GM21529 (cell line): ENCODE measurements at regions not wholly inside any gene's neighbourhood (a gene's known extent, or its start where the extent isn't known, plus 50 kb on each side); places are given as distances from the start of the nearest gene placed in this dataset.
A peak's percentile ranks its signal among the peaks of the same experiment; 100 is the strongest.
"Not testable (repeated sequence)": the region's sequence is repeated elsewhere in the genome, so short reads cannot be mapped to it uniquely, and the experiment has no call there.

Experiments used
- ATAC-seq: cut with Tn5 transposase; IDR thresholded peaks from one replicate; pipeline ENCODE4 v1.9.1; 2021; ENCODE audit not compliant: unreplicated experiment

DNA sequence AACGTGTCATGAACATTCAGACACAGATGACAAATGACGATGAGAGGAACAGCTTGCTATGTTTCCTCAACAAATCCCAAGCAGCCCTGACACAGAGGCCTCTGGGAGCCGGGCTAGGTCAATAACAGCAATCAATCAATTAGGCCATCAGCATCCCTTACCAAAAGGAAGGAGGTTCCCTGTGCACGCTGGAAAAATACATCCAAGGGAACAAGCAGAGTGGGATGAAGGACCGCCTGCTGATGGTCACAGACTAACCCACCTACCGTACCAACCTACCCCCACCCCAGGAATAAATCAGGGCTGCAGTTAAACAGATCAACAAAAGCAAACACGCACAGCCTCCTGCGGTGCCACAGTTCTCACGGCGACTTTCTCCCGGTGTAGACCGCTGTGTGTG is 265.1 kb upstream of the SFSWAP start:
- ATAC-seq: no peak

DNA sequence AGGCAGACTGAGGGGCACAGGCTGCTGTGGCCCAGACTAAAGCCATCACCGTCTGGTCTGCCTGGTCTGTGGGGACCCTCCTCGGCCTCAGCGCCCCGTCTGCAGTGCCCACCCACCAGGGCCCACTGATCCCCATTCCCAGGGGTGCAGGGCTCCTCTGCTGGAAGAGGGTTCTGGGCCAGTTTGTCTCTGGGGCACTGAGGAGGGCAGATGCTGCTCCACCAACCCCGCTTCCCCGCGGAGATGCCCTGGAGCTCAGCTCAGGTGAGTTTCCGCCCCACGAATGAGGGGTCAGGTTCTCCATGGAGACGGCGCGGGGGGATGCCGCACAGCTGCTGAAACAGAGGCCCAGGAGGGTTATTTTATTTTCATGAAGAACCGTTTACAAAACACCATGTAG is 263.3 kb upstream of the SFSWAP start:
- not testable (repeated sequence) for ATAC-seq

DNA sequence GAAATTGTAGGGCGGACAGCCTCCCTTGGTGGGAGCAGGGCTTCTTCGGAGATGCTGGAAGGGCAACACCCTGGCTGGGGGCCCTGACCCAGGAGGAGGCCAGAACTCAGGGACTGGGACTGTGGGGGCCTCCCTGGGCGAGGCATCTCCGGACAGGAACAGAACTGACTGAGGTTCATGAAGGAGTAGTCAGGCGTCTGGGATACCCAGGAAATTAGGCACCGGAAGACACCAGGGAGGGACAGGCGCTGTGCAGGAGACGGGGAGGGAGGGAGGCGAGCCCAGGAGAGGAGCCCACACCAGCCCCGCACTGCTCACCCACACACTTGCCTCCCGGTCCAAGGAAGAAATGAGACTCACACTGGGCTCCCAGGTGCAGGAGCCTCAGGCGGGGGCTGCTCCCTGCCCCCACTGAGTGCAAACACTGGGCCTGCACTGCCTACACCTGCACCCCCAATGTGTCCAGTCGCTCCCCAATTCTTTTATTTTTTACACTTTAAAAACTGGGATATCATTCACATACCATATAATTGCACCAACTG is 262.6 kb upstream of the SFSWAP start:
- no peak for ATAC-seq

DNA sequence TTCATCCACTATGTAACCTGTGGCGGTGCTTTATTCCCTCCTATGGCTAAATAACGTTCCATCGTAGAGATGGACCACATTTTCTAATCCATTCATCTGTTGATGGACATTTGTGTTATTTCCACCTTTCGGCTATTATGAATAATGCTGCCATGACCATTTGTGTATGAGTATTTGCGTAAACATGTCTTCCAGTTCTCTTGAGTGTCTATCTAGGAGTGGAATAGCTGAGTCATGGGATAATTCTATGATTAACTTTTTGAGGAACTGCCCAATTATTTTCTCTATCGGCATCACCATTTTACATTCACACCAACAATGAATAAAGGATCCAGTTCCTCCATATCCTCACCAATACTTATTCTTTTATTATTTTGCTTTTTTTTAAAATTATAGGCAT is 261.9 kb upstream of the SFSWAP start:
- no peak for ATAC-seq

DNA sequence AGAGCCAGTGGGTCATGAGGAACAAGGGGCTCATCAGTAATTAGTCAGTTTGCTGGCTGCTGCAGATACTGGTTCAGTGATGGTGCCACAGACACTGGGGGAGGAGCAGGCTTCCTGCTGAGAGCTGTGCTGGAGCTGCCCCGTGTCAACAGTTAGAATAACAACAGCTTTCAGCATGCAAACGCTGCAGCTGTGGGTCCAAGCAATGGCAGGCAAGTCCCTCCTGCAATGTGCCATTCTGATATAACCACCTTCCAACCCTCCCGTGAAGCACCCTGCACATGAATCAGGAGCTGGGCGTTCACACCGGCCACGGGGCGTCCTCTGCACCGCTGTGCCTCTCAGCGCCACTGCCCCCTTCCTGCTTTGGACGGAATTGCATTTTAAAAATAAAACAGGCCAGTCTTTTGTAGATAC is 258.4 kb upstream of the SFSWAP start:
- no peak for ATAC-seq

DNA sequence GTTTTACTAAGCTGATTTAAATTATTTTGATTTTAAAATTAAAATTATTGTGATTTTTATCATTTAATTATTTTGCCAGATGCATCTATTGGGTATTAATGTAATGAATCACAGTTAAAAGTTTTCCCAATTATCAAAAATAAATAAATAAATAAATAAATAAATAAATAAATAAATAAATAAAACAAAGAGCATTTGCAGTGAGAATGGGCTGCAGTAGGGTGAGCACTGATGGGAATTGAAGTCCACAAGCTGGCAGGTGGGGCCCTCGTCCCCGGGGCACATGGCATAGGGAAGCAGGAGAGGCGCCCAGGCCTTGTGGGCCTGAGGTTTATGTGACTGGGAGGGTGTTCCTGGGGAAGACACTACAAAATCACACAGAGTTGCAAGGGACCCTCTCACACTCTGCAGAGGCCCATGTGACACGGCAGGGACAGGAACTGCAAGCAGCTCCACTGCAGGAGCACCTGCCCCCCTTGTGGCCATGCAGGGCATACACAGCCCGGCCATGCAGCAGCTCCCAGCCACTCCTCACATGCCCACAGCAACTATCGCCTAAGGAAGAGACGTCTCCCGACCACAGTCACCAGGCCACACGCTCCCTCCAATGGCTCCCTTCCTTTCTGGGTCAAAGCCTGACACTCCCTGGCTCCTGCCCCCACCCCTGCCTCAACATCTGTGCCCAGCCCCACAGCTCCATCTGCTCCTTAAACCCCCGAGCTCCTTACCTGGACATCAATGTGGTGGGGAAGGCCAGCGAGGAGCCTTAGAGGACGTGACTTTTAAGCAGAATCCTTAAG is 256.3 kb upstream of the SFSWAP start:
- peak; percentile 97 for ATAC-seq

DNA sequence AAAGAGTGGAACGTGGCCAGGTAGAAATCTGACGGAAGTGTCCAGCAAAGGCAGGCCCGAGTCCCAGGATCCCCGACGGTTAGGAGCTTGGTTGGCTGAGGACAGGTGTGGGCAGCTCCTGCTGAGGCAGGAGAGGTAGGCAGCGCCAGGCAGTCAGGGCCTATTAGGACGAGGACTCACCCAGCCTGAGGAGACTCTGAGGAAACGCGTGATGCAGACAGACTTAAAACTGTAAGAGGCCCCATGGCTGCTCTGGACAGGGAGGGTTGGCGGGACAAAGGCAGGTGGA is 255.7 kb upstream of the SFSWAP start:
- ATAC-seq: no peak

DNA sequence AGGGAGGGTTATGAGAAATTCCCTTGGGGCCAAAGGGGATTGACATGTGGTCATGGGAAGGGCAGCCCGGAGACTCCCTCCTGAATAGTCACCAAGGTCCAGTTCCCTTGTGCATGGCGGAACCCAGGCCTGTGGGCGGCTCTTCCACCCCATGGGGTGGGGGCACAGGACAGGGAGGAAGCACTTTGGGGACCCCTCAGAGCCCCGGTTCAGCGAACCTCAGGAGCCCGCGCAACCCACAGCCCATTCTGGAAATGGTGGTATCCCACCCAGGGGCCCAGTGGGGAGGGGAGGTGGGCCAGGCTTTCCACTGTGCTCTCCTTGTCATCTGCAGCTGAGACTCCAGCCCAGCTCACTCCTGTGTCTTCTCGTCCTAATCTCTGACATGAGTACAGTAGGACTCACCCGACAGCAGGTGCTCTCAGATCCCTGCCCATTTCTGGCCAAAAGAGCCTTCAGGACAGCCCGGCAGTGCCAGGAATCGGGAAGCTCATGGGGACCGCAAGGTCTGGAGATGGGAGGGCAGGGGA is 255.2 kb upstream of the SFSWAP start:
- no peak for ATAC-seq

DNA sequence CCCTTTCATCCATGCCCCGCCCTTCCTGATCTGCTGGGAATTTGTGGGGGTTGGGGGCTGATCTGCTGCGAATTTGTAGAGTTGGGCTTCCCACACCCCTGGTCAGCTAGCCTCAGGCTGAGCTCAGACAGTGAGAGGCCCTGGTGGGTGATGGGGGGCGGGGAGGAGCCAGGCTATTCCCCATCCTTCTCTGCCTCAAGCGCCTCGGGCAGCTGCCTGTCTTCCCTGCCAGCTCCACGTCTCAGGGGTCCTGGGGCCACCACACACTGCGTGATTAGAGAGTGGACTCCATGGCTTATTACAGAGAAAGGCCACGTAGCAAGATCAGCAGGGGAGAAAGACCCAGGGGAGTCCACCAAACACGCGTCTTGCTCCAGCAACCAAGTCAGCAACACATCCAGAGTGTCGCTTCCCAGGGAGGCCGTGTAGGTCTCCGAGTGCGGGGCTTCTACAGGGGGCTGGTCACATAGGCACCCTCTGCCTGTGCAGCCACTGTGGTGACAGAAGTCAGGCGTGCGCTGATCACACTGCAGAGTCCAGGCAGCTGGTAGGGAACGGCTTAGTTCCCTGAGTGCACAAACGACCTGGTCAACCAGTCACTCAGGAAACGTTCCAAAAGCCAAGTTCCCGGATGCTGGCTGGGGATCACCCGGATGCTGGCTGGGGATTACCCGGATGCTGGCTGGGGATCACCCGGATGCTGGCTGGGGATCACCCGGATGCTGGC is 254.4 kb upstream of the SFSWAP start:
- ATAC-seq: no peak

DNA sequence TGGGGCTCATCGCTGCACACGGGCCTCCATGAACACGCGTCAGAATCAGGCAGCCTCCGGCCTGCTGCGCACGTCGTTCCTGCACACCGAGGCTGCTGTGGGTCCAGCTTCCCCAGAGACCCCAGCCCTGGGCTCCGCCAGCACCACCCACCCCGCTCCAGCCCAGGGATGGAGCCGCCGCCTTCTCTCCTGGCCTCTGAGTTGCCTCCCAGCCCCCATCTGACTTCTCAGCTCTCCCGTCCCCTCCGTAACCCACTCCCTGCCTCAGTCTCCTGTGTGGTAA is 253.9 kb upstream of the SFSWAP start:
- no peak for ATAC-seq

DNA sequence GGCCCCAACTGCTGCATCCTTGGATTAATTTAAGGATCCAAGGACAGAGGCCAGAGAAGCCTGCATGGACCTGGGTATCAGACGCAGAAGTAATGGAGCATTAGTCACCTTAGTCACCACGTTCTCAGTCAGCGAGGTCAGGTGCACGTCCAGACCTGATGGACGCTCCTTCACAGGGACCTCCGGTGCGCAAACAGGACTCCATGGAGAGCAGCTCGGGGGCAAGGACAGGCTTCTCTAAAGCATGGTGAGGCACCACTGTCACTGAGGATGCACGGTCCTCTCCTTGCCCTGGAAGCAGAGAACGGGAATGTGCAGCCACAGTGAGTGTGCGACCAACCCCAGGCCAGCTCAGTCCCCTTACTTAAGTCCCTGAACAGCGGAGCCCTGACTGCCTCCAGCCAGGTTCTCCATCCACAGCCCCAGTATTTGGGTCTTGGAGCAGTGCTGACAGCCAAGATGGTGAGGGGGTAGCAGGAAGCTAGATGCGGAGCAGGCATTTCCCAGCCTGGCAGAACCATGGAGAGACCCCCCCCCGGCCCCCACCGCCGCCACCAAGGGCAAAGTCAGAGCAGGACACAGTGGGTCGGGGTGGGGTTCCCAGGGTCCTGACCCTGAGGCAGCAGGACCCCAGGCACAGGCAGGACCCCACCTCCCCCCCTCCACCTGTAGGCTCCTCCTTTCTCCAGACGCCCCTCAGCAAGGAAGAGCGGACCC is 253.4 kb upstream of the SFSWAP start:
- no peak for ATAC-seq

DNA sequence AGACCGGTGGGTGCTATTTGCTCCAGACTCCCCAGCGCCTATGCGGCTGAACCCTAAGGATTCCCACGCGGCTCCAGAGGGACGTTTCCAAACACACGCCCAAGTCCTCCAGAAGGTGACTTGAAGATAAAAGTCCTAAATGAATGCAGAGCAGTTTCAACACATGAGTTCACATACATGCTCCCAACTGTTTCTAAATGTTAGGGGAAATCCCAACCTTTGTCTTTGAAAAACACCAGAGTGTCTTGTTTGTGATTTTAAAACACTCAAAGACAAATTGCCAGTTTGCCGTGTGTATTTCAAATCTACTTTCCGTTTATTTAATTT is 252.9 kb upstream of the SFSWAP start:
- ATAC-seq: no peak

DNA sequence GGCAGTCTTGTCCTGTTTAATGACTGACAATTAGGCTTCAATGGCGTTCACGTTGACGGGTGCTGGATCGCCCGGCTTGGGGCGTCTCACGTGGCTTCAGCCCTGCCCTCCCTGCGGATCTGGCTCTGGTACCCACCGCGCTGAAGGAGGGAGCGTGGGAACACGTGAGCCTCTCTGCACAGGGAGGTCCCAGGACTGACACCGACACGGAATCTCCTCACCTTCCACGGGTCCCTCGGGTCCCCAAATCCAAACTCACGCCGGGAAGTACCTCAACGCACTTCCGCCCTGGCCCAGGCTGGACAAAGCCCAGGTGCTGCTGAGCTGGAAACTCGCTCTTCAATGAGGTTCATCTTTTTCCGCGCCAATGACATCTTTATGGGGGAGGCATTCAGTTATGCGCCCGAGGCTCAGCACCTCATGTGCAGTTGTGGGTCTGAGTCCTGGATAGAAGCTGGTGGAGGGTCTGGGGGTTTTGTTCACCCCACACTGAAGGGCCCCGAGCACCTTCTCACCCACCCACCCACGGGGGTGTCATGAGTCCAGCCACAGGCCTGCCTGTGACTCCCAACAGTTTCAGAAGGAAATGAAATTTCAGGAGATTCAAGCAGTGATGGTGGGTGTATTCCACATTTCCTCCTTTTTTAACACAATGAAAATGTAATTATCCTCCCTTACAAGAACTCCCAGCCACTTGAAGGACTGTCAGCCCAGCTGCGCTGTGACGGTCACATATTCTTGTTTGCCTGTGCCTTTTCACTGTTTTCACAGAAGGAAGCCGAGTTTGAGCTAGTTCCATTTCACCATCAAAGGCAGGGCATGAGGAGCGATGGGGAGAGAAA is 251.7 kb upstream of the SFSWAP start:
- no peak for ATAC-seq

DNA sequence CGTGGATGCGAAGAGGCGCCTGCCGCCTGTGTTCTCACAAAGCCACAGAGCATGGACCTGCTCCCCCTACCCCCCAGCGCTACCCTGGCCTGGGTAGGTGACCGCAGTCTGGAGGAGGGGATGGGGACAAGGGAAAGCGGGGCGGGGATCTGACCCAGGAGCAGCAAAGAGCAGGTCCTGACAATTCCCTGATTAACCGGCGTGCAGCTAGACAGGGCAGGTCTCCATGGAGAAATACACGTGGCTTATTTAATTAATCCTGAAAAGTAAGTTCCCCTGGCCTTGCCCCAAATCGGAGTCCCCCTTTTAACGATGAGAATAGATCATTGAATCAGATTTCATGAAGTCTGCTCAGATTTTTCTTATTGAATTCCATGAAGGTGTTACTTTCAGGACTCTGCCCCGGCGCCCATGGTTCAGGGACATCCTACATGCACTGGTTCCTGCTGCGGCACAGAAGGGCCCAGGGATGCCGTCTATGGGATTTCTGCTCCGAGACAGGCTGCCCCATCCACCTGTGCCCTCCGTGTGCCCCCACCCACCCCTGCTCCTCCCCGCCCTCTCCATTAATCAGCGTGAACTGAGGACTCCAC is 251.0 kb upstream of the SFSWAP start:
- ATAC-seq: no peak

DNA sequence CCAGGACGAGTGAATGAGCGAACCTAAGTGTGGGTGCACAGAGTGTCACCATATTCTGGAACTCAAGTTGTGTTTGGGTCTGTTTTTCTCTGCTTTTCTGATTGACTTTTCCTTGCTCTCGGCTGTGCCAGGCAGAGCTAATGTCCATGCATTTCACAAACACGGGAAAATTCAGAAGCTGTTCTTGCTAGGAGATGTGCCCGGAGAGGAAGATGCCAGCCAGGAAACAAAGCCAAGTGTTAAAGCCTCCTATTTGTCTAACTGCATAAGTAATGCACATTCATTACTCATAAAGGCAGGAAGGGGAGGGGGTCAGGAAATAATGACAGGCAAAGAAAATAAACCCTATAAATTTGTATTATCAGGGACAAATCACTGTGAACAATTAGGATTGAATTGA is 250.4 kb upstream of the SFSWAP start:
- no peak for ATAC-seq

DNA sequence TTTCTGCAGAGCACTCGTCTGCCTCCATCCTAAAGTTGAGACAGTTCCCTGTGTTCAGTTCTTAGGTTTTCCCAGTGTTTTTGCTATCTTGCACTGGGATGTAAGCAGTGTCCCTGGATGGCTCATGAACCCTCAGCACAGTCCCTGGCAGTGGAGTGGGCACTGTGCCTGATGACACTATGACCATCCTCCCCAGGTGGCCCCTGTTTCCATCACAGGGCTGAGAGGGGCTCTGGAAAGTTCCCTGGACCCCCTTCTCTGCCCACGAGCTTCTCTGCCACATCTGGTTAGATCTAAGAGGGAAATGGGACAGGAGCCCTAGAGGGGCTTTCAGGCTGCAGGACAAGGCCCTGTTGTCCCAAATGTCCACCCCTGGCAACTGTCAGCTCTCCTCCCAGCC is 249.8 kb upstream of the SFSWAP start:
- no peak for ATAC-seq

DNA sequence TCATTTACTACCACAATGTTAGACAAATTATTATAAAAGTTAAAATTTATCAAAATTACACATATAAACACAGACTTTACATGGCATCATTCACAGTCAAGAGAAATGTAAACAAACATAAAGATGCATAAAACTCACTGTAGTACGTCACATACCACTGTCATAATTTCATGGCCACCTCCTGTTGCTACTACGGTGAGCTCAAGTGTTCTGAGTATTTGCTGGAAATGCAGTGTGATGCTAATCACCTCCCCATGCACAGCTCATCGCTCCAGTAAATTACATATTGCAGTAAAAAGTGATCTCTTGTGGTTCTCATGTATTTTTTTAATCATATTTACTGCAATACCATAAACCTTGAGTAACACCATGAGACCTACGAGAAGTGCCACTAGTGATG is 247.7 kb upstream of the SFSWAP start:
- no peak for ATAC-seq

DNA sequence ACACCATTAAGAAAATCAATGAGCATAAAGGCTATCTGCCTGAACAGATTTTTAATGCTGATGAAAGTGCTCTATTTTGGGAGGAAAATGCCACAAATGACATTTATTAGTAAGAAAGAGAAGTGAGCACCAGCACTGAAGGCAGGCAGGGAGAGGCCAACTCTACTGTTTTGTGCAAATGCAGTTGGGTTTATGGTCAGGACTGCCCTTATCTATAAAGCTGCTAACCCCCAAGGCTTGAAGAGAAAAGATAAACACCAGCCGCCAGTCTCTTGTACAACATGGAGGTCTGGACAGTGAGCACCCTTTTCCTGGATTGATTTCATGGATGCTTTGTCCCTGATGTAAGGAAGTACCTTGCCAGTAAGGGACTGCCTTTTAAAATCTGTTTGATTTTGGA is 246.8 kb upstream of the SFSWAP start:
- no peak for ATAC-seq

DNA sequence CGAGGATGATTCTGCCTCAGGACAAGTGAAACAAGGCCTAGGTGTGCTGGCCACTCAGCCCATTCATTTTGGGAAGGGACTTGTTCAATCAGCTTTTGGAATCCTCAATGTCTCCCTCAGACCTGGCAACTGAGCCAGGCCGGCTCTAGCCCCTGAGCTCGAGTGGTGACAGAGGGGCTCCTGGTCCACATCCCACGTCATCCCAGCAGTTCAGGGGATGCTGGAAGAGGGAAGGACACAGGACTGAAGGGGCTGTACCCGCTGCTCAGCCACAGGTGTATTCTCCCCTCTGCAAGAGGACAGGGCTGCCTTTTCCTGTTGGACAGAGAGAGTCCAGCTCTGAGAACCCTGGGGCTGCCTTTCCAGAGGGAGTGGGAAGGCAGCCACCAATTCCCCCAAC is 244.6 kb upstream of the SFSWAP start:
- ATAC-seq: no peak

DNA sequence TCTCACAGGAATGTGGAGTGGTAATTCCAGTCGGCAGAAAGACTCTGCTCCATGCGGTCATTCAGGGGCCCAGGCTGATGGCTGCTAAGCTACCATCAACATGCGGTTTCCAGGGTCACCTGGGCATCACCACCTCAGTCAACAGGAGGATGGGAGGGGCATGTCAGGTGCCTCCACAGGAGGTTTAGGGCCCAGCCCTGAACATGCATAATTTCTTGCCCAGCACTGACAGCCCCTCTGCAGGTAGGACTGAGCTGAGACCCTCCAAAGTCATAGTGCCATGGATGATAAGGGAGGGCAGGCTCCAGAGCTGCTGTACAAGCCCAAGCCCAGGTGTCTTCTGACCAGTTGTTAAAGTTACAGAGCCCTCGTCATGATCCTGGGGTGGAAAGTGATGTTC is 244.0 kb upstream of the SFSWAP start:
- ATAC-seq: no peak

DNA sequence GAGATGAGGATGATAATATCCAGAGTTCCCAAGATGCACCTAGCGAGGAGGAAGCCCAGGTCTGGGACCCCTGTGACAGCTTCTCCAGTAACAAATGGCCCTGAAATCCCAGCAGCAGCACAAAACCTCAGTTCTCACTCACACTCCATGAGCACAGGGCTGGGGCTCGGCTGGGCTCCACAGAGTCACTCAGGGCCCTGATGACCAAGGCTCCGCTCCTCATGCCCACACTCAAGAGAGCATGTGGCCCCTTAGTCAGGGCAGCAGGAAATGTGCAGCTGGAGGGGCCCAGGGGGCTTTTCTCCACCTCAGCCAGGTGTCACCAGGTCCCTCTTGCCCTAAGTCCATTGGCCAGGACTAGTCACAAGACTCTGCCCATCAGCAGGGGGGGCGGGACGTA is 242.7 kb upstream of the SFSWAP start:
- no peak for ATAC-seq
